GM18505 (cell line): ENCODE measurements at regions not wholly inside any gene's neighbourhood (a gene's known extent, or its start where the extent isn't known, plus 50 kb on each side); places are given as distances from the start of the nearest gene placed in this dataset.
"Not testable (repeated sequence)": the region's sequence is repeated elsewhere in the genome, so short reads cannot be mapped to it uniquely, and the experiment has no call there.

ENCODE experiments used
- ATAC-seq: cut with Tn5 transposase; IDR thresholded peaks from one replicate; pipeline ENCODE4 v1.9.1; 2021; ENCODE audit not compliant: unreplicated experiment
- POLR2A ChIP-seq: IDR thresholded peaks from 4 replicates; pipeline ENCODE4 v1.6.1; 2011; ENCODE audit warnings: borderline replicate concordance; ENCODE audit not compliant: insufficient read depth, insufficient read length; ENCODE audit errors: extremely low read depth

GRCh38 chrX:88101968-88102367 lies 584.4 kb downstream of the KLHL4 start:
- ATAC-seq: no peak

GRCh38 chrX:88135735-88136134 lies 611.3 kb upstream of the CPXCR1 start:
- ATAC-seq: no peak

More at GRCh38 chrX:88101968-88102367, 584.4 kb downstream of the KLHL4 start:
- no peak for TF ChIP-seq POLR2A

GRCh38 chrX:88136328-88136727 lies 610.7 kb upstream of the CPXCR1 start:
- no peak for ATAC-seq
- TF ChIP-seq POLR2A: no peak

More at GRCh38 chrX:88135735-88136134, 611.3 kb upstream of the CPXCR1 start:
- no peak for TF ChIP-seq POLR2A

- ATAC-seq: no peak
- no peak for TF ChIP-seq POLR2A
Measured at GRCh38 chrX:88146577-88146976, 600.4 kb upstream of the CPXCR1 start.

GRCh38 chrX:88170553-88170952 lies 576.5 kb upstream of the CPXCR1 start:
- TF ChIP-seq POLR2A: no peak
- no peak for ATAC-seq

GRCh38 chrX:88173932-88174440 lies 573.0 kb upstream of the CPXCR1 start:
- ATAC-seq: not testable (repeated sequence)

GRCh38 chrX:88202149-88202548 lies 544.9 kb upstream of the CPXCR1 start:
- no peak for TF ChIP-seq POLR2A
- no peak for ATAC-seq

- no peak for TF ChIP-seq POLR2A
- no peak for ATAC-seq
Measured at GRCh38 chrX:88244066-88244465, 503.0 kb upstream of the CPXCR1 start.

GRCh38 chrX:88284844-88285243 lies 462.2 kb upstream of the CPXCR1 start:
- no peak for ATAC-seq
- TF ChIP-seq POLR2A: no peak

GRCh38 chrX:88313972-88314371 lies 433.1 kb upstream of the CPXCR1 start:
- ATAC-seq: not testable (repeated sequence)

GRCh38 chrX:88325634-88326033 lies 421.4 kb upstream of the CPXCR1 start:
- no peak for TF ChIP-seq POLR2A
- no peak for ATAC-seq

GRCh38 chrX:88355252-88355651 lies 391.8 kb upstream of the CPXCR1 start:
- ATAC-seq: no peak
- no peak for TF ChIP-seq POLR2A

GRCh38 chrX:88366314-88366713 lies 380.7 kb upstream of the CPXCR1 start:
- no peak for TF ChIP-seq POLR2A
- no peak for ATAC-seq

GRCh38 chrX:88378406-88378805 lies 368.6 kb upstream of the CPXCR1 start:
- no peak for ATAC-seq
- no peak for TF ChIP-seq POLR2A

- ATAC-seq: no peak
- TF ChIP-seq POLR2A: no peak
Measured at GRCh38 chrX:88397551-88397950, 349.5 kb upstream of the CPXCR1 start.

GRCh38 chrX:88416002-88416401 lies 331.0 kb upstream of the CPXCR1 start:
- no peak for ATAC-seq

GRCh38 chrX:88416965-88417364 lies 330.1 kb upstream of the CPXCR1 start:
- no peak for TF ChIP-seq POLR2A
- no peak for ATAC-seq

More at GRCh38 chrX:88416002-88416401, 331.0 kb upstream of the CPXCR1 start:
- TF ChIP-seq POLR2A: no peak
